PC-3 (cell line): ENCODE measurements at regions not wholly inside any gene's neighbourhood (a gene's known extent, or its start where the extent isn't known, plus 50 kb on each side); places are given as distances from the start of the nearest gene placed in this dataset.
"Not testable (repeated sequence)": the region's sequence is repeated elsewhere in the genome, so short reads cannot be mapped to it uniquely, and the experiment has no call there.

ENCODE experiments used
- EZH2 ChIP-seq: fragments of 300-600 bp; sonication (generic); IDR thresholded peaks from one replicate; pipeline ENCODE4 v1.6.1; 2017; ENCODE audit warnings: antibody characterized with exemption, mild to moderate bottlenecking, low read length; ENCODE audit not compliant: unreplicated experiment
- TF ChIP-seq, protein P1 (sequence below): fragments of 300-600 bp; sonication (generic); conservative IDR thresholded peaks from 2 replicates; pipeline ENCODE4 v1.5.1; 2017; ENCODE audit warnings: antibody characterized with exemption, low read depth, mild to moderate bottlenecking, low read length

DNA sequence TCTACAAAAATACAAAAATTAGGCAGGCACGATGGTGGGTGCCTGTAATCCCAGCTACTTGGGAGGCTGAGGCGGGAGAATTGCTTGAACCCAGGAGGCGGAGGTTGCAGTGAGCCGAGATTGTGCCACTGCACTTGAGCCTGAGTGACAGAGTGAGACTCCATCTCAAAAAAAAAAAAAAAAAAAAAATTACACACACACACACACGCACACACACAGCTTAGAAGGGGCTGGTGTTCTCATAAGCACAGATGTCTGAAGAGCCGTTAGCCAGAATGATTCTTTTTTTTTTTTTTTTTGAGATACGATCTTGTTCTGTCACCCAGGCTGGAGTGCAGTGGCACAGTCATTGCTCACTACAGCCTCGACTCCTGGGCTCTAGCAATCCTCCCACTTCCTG, 119.3 kb upstream of the ALDH3B2 start:
- TF ChIP-seq, protein P1, sequence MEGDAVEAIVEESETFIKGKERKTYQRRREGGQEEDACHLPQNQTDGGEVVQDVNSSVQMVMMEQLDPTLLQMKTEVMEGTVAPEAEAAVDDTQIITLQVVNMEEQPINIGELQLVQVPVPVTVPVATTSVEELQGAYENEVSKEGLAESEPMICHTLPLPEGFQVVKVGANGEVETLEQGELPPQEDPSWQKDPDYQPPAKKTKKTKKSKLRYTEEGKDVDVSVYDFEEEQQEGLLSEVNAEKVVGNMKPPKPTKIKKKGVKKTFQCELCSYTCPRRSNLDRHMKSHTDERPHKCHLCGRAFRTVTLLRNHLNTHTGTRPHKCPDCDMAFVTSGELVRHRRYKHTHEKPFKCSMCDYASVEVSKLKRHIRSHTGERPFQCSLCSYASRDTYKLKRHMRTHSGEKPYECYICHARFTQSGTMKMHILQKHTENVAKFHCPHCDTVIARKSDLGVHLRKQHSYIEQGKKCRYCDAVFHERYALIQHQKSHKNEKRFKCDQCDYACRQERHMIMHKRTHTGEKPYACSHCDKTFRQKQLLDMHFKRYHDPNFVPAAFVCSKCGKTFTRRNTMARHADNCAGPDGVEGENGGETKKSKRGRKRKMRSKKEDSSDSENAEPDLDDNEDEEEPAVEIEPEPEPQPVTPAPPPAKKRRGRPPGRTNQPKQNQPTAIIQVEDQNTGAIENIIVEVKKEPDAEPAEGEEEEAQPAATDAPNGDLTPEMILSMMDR = not testable (repeated sequence)
- TF ChIP-seq EZH2 = not testable (repeated sequence)
